UCSD-AML1 (cell line): ENCODE measurements at regions not wholly inside any gene's neighbourhood (a gene's known extent, or its start where the extent isn't known, plus 50 kb on each side); places are given as distances from the start of the nearest gene placed in this dataset.
"Not testable (repeated sequence)": the region's sequence is repeated elsewhere in the genome, so short reads cannot be mapped to it uniquely, and the experiment has no call there.

Experiments
- DNase-seq: peaks from one replicate; lab custom pipeline; 2025; ENCODE audit not compliant: unreplicated experiment; lab: John Stamatoyannopoulos, UW

GRCh38 chr1:4133297-4133938, 233.3 kb upstream of the C1orf174 start:
- no peak for DNase-seq

DNA sequence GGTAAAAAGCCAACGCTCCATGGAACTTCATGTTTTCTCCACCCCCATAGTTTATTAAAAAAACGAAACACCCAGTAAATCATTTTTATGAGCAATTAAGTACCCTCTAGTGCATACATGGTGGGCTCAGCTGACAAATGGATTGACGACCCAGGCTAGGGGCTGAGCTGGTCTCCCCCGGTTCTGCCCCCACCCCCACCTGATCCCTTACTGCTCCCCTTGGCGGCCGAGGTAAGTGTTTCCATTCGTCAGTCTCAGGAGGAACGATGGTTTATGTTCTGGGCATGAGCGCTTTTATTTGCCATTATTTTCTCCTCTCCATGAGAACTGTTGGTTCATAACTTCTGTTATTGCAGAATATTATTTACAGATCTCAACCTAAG, 233.9 kb upstream of the C1orf174 start:
- no peak for DNase-seq

DNA sequence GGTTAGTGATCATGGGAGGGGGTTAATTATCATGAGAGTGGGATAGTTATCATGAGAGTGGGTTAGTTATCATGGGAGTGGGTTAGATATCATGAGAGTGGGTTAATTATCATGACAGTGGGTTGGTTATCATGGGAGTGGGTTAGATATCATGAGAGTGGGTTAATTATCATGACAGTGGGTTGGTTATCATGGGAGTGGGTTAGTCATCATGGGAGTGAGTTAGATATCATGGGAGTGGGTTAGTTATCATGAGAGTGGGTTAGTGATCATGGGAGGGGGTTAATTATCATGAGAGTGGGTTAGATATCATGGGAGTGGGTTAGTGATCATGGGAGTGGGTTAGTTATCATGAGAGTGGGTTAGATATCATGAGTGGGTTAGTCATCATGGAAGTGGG, 235.8 kb upstream of the C1orf174 start:
- not testable (repeated sequence) for DNase-seq

GRCh38 chr1:4137621-4138415, 237.7 kb upstream of the C1orf174 start:
- no peak for DNase-seq

- no peak for DNase-seq
Observed at GRCh38 chr1:4139646-4140045, 239.6 kb upstream of the C1orf174 start.

- DNase-seq: no peak
Observed at GRCh38 chr1:4140241-4140640, 240.2 kb upstream of the C1orf174 start.

- no peak for DNase-seq
Observed at GRCh38 chr1:4140821-4141220, 240.7 kb upstream of the C1orf174 start.

- DNase-seq: no peak
Observed at GRCh38 chr1:4144349-4144971, 244.4 kb upstream of the C1orf174 start.

DNA sequence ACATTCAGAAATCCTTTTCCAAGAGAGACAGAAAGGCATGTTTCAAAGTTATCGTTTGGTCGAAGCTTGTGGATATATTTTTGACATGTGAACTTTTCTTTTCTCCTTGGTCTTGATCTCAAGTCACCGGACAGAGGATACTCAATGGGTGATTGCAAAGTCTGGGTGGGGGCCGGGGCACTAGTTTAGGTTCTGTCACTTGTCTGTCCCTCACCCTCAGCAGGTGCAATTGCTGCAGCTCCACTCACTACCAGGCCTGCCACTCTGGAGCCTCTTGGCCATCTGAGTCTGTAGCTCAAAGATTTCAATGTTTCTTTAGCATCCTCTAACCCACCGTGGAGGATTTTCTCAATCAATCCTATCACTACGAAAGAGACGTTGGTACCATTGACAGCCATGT, 246.0 kb upstream of the C1orf174 start:
- no peak for DNase-seq

DNA sequence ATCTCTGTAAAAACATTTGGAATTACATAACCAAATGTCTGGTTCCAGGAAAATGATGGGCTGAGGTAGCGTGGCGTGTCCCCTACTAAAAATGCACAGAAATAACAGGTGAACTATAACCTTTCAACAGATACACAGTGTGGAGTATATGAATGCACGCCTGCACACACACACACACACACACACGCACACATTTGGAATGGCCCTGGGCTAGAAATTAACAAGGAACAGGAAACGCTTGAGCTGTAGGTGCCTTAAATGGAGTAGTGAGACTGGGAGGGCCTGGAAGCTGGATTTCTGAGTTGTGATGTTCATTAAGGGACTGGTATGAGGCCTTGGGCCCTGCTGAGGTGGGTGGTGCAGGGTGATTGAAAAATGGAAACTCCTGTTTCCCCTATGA, 246.5 kb upstream of the C1orf174 start:
- no peak for DNase-seq

- no peak for DNase-seq
Observed at GRCh38 chr1:4147509-4147908, 247.4 kb upstream of the C1orf174 start.

- DNase-seq: no peak
Observed at GRCh38 chr1:4149281-4149680, 249.2 kb upstream of the C1orf174 start.

GRCh38 chr1:4149831-4150230, 249.8 kb upstream of the C1orf174 start:
- no peak for DNase-seq

DNA sequence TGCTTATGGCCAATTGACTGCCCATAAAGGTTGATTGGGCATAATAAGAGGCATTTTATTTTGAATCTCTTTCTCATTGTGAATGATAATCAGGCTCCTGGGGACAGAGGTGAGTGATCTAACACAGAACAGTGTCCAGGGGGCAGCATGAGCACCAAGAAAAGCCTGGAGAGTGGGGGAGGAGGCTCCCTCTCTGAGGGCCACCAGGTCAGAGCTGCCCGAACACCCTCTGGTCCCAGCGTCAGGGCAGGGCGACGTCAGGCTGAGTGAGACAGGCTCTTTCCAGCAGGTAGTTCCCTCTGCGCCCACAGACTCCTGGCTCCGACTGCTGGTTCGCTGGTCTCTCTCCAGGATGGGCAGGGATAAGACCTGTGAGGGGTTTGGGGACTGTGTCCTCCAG, 250.2 kb upstream of the C1orf174 start:
- DNase-seq: no peak

GRCh38 chr1:4152266-4152665, 252.2 kb upstream of the C1orf174 start:
- no peak for DNase-seq

DNA sequence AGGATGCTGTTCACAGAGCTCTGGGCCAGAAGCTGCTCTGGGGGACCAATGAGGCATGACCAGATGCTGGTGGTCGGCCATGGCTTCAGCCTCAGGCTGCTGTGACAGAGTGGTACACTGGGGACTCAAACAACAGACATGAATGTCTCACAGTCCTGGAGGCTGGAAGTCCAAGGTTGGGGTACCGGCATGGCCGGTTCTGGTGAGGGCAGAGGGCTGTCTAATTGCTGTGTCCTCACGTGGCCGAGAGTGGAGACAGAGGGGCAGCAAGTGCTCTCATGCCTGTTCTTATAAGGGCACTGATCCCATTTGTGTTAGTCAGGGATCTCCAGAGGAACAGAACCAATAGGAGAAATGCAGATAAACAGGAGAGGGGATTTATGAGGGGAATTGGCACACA, 253.5 kb upstream of the C1orf174 start:
- no peak for DNase-seq

GRCh38 chr1:4156241-4156973, 256.3 kb upstream of the C1orf174 start:
- DNase-seq: no peak

DNA sequence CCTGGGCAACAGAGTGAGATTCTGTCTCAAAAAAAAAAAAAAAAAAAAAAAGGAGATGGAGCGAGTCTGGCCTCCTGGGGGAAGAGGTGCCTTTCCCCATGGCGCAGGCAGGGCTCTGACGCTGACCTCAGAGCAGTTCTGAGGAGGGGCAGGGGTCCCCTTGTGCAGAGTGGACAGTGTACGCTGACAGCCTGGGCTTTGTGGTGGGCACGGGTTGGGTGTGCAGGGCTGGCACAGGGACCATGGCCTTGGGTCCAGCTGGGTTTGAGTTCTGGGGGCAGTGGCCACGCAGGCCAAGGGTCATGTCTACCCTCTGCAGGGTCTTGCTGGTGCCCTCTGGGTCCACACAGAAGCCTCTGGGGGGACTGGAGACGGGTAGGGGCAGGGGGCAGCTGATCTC, 260.1 kb upstream of the C1orf174 start:
- no peak for DNase-seq

GRCh38 chr1:4161366-4162006, 261.4 kb upstream of the C1orf174 start:
- DNase-seq: no peak

GRCh38 chr1:4164965-4165364, 264.9 kb upstream of the C1orf174 start:
- no peak for DNase-seq

- no peak for DNase-seq
Observed at GRCh38 chr1:4165686-4166300, 265.7 kb upstream of the C1orf174 start.
